Left lung (tissue), 4 donors: ENCODE measurements at regions not wholly inside any gene's neighbourhood (a gene's known extent, or its start where the extent isn't known, plus 50 kb on each side); places are given as distances from the start of the nearest gene placed in this dataset.

Experiments used
- ATAC-seq: fragments of 200-7000 bp; cut with Tn5 transposase; one replicate; pipeline ENCODE4 v1.9.1; 2020; ENCODE audit warnings: moderate library complexity
- DNase-seq, 4 donors: peaks; one replicate each; pipeline ENCODE4 v3.0.0-alpha.2; 2013 to 2020
- H3K27ac ChIP-seq, 2 donors: fragments of 200-600 bp; sonication (generic) in 1 of 2; one replicate each; pipeline versions ENCODE4 v1.5.0 to v1.8.0; 2020 to 2021
- H3K27me3 ChIP-seq, 2 donors: fragments of 200-600 bp; sonication (generic) in 1 of 2; one replicate each; pipeline versions ENCODE4 v1.5.0 to v1.8.0; 2020 to 2021
- H3K36me3 ChIP-seq, 2 donors: fragments of 200-600 bp; sonication (generic) in 1 of 2; one replicate each; pipeline versions ENCODE4 v1.5.0 to v1.8.0; 2020 to 2021
- H3K4me1 ChIP-seq, 2 donors: fragments of 200-600 bp; one replicate each; pipeline ENCODE4 v1.8.0; 2021
- H3K4me3 ChIP-seq, 2 donors: fragments of 200-600 bp; sonication (generic) in 1 of 2; one replicate each; pipeline versions ENCODE4 v1.5.0 to v1.8.0; 2020 to 2021; ENCODE audit warnings: mild to moderate bottlenecking in 1 of 2
- H3K9me3 ChIP-seq, 2 donors: fragments of 200-600 bp; sonication (generic) in 1 of 2; one replicate each; pipeline versions ENCODE4 v1.5.0 to v1.8.0; 2020 to 2021
- CTCF ChIP-seq, 2 donors: fragments of 200-600 bp; sonication (generic) in 1 of 2; IDR thresholded peaks; one replicate each; pipeline versions ENCODE4 v1.5.0 to v1.8.0; 2021; ENCODE audit warnings: antibody characterized with exemption in 2 of 2
- intact Hi-C, 2 donors: fragments of 100-400 bp; cut with DNase I; formaldehyde crosslinking; loops; one replicate each; pipeline versions ENCODE4 v1.11.2 to v1.14.2; 2022
- donor health status: DM: no; HTN: yes; CAD: no.
- donor health status: DM: no; HTN: no; CAD: no.

GRCh38 chr15:47492195-47492594 is 225.1 kb upstream of the SEMA6D start:
- H3K4me1 ChIP-seq: no peaks in the 10 kb centered on the region
- TF ChIP-seq CTCF (IDR thresholded peaks at IDR 0.05): no peak
- no peaks in the 10 kb centered on the region for H3K27me3 ChIP-seq
- DNase-seq: no peak
- H3K27ac ChIP-seq: no peak overlapping the region
- intact Hi-C loops: no loop called here
- ATAC-seq: no peak
- no peaks in the 10 kb centered on the region for H3K36me3 ChIP-seq
- no peak overlapping the region for H3K4me3 ChIP-seq
- H3K9me3 ChIP-seq: no peaks in the 10 kb centered on the region

- no peak for DNase-seq
- no peak for ATAC-seq
- Histone ChIP-seq H3K27ac (no peak overlapping the region), H3K36me3 (no peaks in the 10 kb centered on the region), H3K4me3 (no peak overlapping the region), H3K27me3 (no peaks in the 10 kb centered on the region), H3K9me3 (no peaks in the 10 kb centered on the region), H3K4me1 (no peaks in the 10 kb centered on the region)
- intact Hi-C loops: no loop called here
- TF ChIP-seq CTCF (IDR thresholded peaks at IDR 0.05): no peak
Observed at GRCh38 chr15:47493357-47494247, 223.7 kb upstream of the SEMA6D start.

- no peak for TF ChIP-seq CTCF (IDR thresholded peaks at IDR 0.05)
- intact Hi-C loops: no loop called here
- no peak overlapping the region for H3K27ac ChIP-seq
- no peaks in the 10 kb centered on the region for H3K27me3 ChIP-seq
- H3K4me1 ChIP-seq: no peaks in the 10 kb centered on the region
- DNase-seq: no peak
- H3K9me3 ChIP-seq: no peaks in the 10 kb centered on the region
- no peak for ATAC-seq
- H3K4me3 ChIP-seq: no peak overlapping the region
- H3K36me3 ChIP-seq: no peaks in the 10 kb centered on the region
Observed at GRCh38 chr15:47496343-47497185, 220.7 kb upstream of the SEMA6D start.

- TF ChIP-seq CTCF (IDR thresholded peaks at IDR 0.05): no peak
- intact Hi-C loops: no loop called here
- H3K9me3 ChIP-seq: no peaks in the 10 kb centered on the region
- H3K36me3 ChIP-seq: no peaks in the 10 kb centered on the region
- H3K4me1 ChIP-seq: peaks cover 0 to 10% of the 10 kb centered on the region in 2 donors
- H3K27ac ChIP-seq: no peak overlapping the region
- DNase-seq (no peak), ATAC-seq (no peak)
- H3K4me3 ChIP-seq: no peak overlapping the region
- H3K27me3 ChIP-seq: no peaks in the 10 kb centered on the region
Observed at GRCh38 chr15:47500842-47501241, 216.5 kb upstream of the SEMA6D start.

GRCh38 chr15:47502041-47502440 is 215.3 kb upstream of the SEMA6D start:
- no peaks in the 10 kb centered on the region for H3K27me3 ChIP-seq
- peaks cover 0 to 14% of the 10 kb centered on the region in 2 donors for H3K4me1 ChIP-seq
- no peak for ATAC-seq
- H3K9me3 ChIP-seq: no peaks in the 10 kb centered on the region
- no peak overlapping the region for H3K4me3 ChIP-seq
- no peak overlapping the region for H3K27ac ChIP-seq
- intact Hi-C loops: no loop called here
- DNase-seq: no peak
- no peak for TF ChIP-seq CTCF (IDR thresholded peaks at IDR 0.05)
- H3K36me3 ChIP-seq: no peaks in the 10 kb centered on the region
